BJ (cell line): ENCODE measurements at regions not wholly inside any gene's neighbourhood (a gene's known extent, or its start where the extent isn't known, plus 50 kb on each side); places are given as distances from the start of the nearest gene placed in this dataset.

Experiments used
- CTCF ChIA-PET: fragments of 350-600 bp; formaldehyde crosslinking; extraction: SDS; loops from one replicate; lab custom pipeline; 2021; ENCODE audit warnings: antibody characterized with exemption, inconsistent platforms; lab: Yijun Ruan, JAX
- POLR2A ChIA-PET: fragments of 300-600 bp; sonication (Branson Sonifier 250); formaldehyde crosslinking; extraction: SDS; loops from one replicate; lab custom pipeline; 2021; ENCODE audit warnings: antibody characterized with exemption; lab: Charles Lee
- DNase-seq: peaks from one replicate; pipeline ENCODE4 v3.0.0-alpha.2; 2011; ENCODE audit warnings: low read depth
- H3K27me3 ChIP-seq: 2 replicates; pipeline ENCODE4 v1.6.0; 2011; ENCODE audit warnings: low read length; ENCODE audit not compliant: control insufficient read depth, insufficient read depth
- H3K36me3 ChIP-seq: 2 replicates; pipeline ENCODE4 v1.5.1; 2011; ENCODE audit warnings: low read length; ENCODE audit not compliant: control insufficient read depth, insufficient read depth
- H3K4me3 ChIP-seq: 2 replicates; pipeline ENCODE4 v1.5.1; 2011; ENCODE audit warnings: low read depth, mild to moderate bottlenecking, control low read depth, low read length
- CTCF ChIP-seq: IDR thresholded peaks from 2 replicates; pipeline ENCODE4 v1.5.1; 2011; ENCODE audit warnings: low read depth, mild to moderate bottlenecking, control low read depth, inconsistent platforms, low read length, moderate library complexity; ENCODE audit not compliant: insufficient read depth

DNA sequence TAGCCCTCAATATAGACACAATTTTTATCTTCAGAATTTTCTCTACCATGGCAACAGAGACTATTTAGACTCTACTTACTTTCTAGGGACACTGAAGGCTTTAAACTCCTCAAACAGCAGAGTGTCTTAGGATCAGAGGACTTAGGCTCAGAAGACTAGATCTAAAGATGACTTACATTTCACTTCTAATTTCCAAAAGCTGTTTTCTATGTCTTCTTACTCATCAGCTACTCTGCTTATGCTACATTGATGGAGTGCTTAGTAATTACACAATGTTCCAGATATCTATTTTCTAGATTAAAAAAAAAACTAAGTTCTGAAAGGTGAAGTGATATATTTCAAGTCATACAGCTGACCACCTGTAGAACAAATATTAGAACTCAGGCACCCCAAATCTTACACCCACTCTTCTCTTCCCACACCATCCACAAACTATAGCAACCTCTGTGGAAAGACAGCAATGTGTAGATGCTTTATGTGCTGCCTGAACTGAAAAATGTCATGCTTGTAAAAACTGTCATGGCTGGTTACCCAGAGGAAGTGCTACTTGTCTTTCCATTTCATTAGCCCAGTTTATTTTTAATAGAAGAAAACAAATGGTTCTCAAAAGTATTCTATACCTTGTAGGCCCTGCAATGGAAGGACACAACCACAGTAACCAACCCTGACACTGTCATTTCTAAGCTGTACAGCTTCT lies 831.0 kb upstream of the ACVR2A start:
- ChIA-PET CTCF (no interaction called here), POLR2A (no interaction called here)
- TF ChIP-seq CTCF: no peak
- Histone ChIP-seq H3K4me3 (no peak overlapping the region), H3K36me3 (no peaks in the 10 kb centered on the region), H3K27me3 (no peaks in the 10 kb centered on the region)
- no peak for DNase-seq

DNA sequence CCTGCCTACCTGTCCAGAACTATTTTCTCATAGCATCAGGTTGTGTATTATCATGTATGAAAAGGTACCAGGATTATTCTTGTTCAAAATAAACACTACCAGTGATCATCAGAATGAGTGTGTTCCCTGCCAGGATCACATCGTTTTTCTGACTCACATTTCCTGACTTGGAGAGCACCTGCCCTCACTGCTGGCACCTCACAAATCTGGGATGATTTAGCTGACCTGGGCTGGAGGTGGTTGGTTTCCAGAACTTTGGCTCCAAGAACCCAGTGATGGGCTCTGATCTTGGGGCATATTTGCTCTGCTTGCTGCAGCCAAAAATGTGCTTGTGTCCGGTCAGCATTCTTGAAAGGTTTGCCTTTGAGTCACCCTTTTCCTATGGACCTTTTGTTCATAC lies 836.3 kb upstream of the ACVR2A start:
- Histone ChIP-seq H3K27me3 (no peaks in the 10 kb centered on the region), H3K4me3 (no peak overlapping the region), H3K36me3 (no peaks in the 10 kb centered on the region)
- DNase-seq: no peak
- ChIA-PET POLR2A (no interaction called here), CTCF (interaction anchor here (1.8 kb wide), 1 partner anchor 17 kb away, joined by 3 read pairs; no protein-coding TSS in a partner anchor)
- TF ChIP-seq CTCF: no peak

GRCh38 chr2:147006736-147007141 lies 838.1 kb upstream of the ACVR2A start:
- Histone ChIP-seq H3K4me3 (no peak overlapping the region), H3K36me3 (no peaks in the 10 kb centered on the region), H3K27me3 (no peaks in the 10 kb centered on the region)
- ChIA-PET CTCF (no interaction called here), POLR2A (no interaction called here)
- no peak for TF ChIP-seq CTCF
- DNase-seq: no peak

DNA sequence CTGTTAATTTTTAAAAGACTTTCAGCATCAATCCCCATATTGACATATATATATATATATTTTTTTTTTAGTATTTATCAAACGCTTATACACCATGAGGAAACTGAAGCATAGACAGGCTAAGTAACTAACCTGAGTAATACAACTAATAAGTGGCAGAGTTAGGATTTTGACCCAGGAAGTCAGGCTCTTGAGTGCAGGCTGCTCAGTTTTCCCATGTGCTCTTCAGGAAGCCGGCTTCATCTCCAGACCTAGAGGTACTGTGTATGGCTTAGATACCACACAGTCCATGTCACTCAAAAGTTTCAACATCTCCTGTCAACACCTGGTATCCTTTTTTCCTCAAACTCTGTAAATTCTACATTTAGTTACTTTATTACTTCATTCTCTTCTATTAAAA lies 841.7 kb upstream of the ACVR2A start:
- no peaks in the 10 kb centered on the region for H3K27me3 ChIP-seq
- TF ChIP-seq CTCF: no peak
- CTCF ChIA-PET: no interaction called here

DNA sequence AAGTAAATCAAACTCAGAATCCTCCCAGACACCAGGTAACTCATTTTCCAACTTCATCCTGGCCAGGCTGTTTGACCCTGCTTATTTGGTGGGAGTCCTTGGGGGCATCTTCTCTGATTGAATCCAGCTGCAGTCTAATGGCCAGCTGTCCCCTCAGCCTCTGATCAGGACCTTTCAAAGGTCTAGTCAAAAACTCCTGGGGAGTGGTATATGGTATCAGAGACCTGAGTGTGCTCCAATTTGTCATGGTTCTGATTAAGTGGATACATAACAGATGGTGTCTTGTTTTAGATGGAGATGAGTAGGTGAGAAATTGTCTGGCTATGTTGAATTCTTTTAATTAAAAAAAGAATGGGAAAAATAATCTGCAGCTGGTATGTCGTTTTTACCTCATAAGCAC lies 842.6 kb upstream of the ACVR2A start:
- ChIA-PET CTCF (no interaction called here), POLR2A (no interaction called here)
- no peak for TF ChIP-seq CTCF

More for the DNA sequence above, 841.7 kb upstream of the ACVR2A start:
- DNase-seq: no peak
- no peaks in the 10 kb centered on the region for H3K36me3 ChIP-seq
- POLR2A ChIA-PET: interaction anchor here (0.5 kb wide), 1 partner anchor 10 kb away, joined by 3 read pairs; no protein-coding TSS in a partner anchor
- H3K4me3 ChIP-seq: no peak overlapping the region

More for the DNA sequence above, 842.6 kb upstream of the ACVR2A start:
- DNase-seq: no peak
- H3K4me3 ChIP-seq: no peak overlapping the region
- no peaks in the 10 kb centered on the region for H3K36me3 ChIP-seq
- H3K27me3 ChIP-seq: no peaks in the 10 kb centered on the region
